SK-N-SH treated with all-trans-retinoic acid at 6 μM for 48 hours (cell line): ENCODE measurements at regions not wholly inside any gene's neighbourhood (a gene's known extent, or its start where the extent isn't known, plus 50 kb on each side); places are given as distances from the start of the nearest gene placed in this dataset.

Experiments
- ATAC-seq: fragments of 200-7000 bp; cut with Tn5 transposase; 3 replicates; pipeline ENCODE4 v1.9.1; 2020; ENCODE audit warnings: mild to moderate bottlenecking, moderate library complexity
- ARNTL ChIP-seq: fragments of 450-650 bp; formaldehyde crosslinking; IDR thresholded peaks from 2 replicates; pipeline ENCODE4 v1.5.0; 2020; ENCODE audit warnings: low read depth, mild to moderate bottlenecking, moderate library complexity, borderline replicate concordance
- CSDC2 ChIP-seq: fragments of 250-450 bp; sonication (Bioruptor Pico); IDR thresholded peaks from 2 replicates; pipeline ENCODE4 v1.5.0; 2020; ENCODE audit warnings: mild to moderate bottlenecking, moderate library complexity
- ESRRG ChIP-seq: fragments of 250-450 bp; sonication (Bioruptor Pico); IDR thresholded peaks from 2 replicates; pipeline ENCODE4 v1.6.1; 2021; ENCODE audit warnings: mild to moderate bottlenecking
- GLIS3 ChIP-seq: fragments of 250-450 bp; sonication (Bioruptor Pico); IDR thresholded peaks from 2 replicates; pipeline ENCODE4 v1.5.0; 2020; ENCODE audit warnings: mild to moderate bottlenecking, moderate library complexity
- ISL1 ChIP-seq: fragments of 250-450 bp; sonication (Bioruptor Pico); IDR thresholded peaks from 2 replicates; pipeline ENCODE4 v2.1.2; 2022; ENCODE audit warnings: mild to moderate bottlenecking, moderate library complexity
- OSR1 ChIP-seq: fragments of 250-450 bp; sonication (Bioruptor Pico); IDR thresholded peaks from 2 replicates; pipeline ENCODE4 v1.8.0; 2022; ENCODE audit warnings: moderate library complexity, mild to moderate bottlenecking, inconsistent platforms
- PPARA ChIP-seq: fragments of 250-450 bp; sonication (Bioruptor Pico); IDR thresholded peaks from 2 replicates; pipeline ENCODE4 v1.5.0; 2020; ENCODE audit warnings: mild to moderate bottlenecking, borderline replicate concordance
- RARB ChIP-seq: fragments of 250-450 bp; sonication (Bioruptor Pico); IDR thresholded peaks from 2 replicates; pipeline ENCODE4 v1.8.0; 2021; ENCODE audit warnings: mild to moderate bottlenecking, moderate library complexity
- SNAI2 ChIP-seq: fragments of 250-450 bp; sonication (Bioruptor Pico); IDR thresholded peaks from 2 replicates; pipeline ENCODE4 v1.5.0; 2020; ENCODE audit warnings: mild to moderate bottlenecking, moderate library complexity
- TCF4 ChIP-seq: fragments of 250-450 bp; sonication (Bioruptor Pico); IDR thresholded peaks from 2 replicates; pipeline ENCODE4 v1.8.0; 2021; ENCODE audit warnings: mild to moderate bottlenecking, moderate library complexity, borderline replicate concordance
- TOX ChIP-seq: fragments of 250-450 bp; sonication (Bioruptor Pico); IDR thresholded peaks from 2 replicates; pipeline ENCODE4 v1.8.0; 2021; ENCODE audit warnings: mild to moderate bottlenecking, moderate library complexity, borderline replicate concordance
- ZC3H10 ChIP-seq: fragments of 250-450 bp; sonication (Bioruptor Pico); IDR thresholded peaks from 2 replicates; pipeline ENCODE4 v1.5.1; 2021; ENCODE audit warnings: mild to moderate bottlenecking, moderate library complexity
- ZFP3 ChIP-seq: fragments of 250-450 bp; sonication (Bioruptor Pico); IDR thresholded peaks from 2 replicates; pipeline ENCODE4 v1.5.0; 2020; ENCODE audit warnings: mild to moderate bottlenecking, moderate library complexity
- ZFP30 ChIP-seq: fragments of 450-650 bp; formaldehyde crosslinking; IDR thresholded peaks from 2 replicates; pipeline ENCODE4 v1.5.0; 2022; ENCODE audit warnings: mild to moderate bottlenecking, moderate library complexity
- ZNF565 ChIP-seq: fragments of 450-650 bp; formaldehyde crosslinking; conservative IDR thresholded peaks from 2 replicates; pipeline ENCODE4 v1.5.0; 2020; ENCODE audit warnings: low read depth, mild to moderate bottlenecking, moderate library complexity
- ZNF70 ChIP-seq: fragments of 450-650 bp; formaldehyde crosslinking; IDR thresholded peaks from 2 replicates; pipeline ENCODE4 v1.5.0; 2020; ENCODE audit warnings: mild to moderate bottlenecking, moderate library complexity
- ZNF8 ChIP-seq: fragments of 450-650 bp; formaldehyde crosslinking; IDR thresholded peaks from 2 replicates; pipeline ENCODE4 v1.5.0; 2020; ENCODE audit warnings: mild to moderate bottlenecking, moderate library complexity
- TF ChIP-seq, protein P1 (sequence below): fragments of 250-450 bp; sonication (Bioruptor Pico); IDR thresholded peaks from 2 replicates; pipeline ENCODE4 v1.5.0; 2020; ENCODE audit warnings: mild to moderate bottlenecking, moderate library complexity
- TF ChIP-seq, protein P2 (sequence below): fragments of 250-450 bp; sonication (Bioruptor Pico); IDR thresholded peaks from 2 replicates; pipeline ENCODE4 v1.8.0; 2020; ENCODE audit warnings: mild to moderate bottlenecking, moderate library complexity, borderline replicate concordance
- TF ChIP-seq, protein P3 (sequence below): fragments of 250-450 bp; sonication (Bioruptor Pico); IDR thresholded peaks from 2 replicates; pipeline ENCODE4 v1.5.1; 2020; ENCODE audit warnings: low read depth, mild to moderate bottlenecking, moderate library complexity
- TF ChIP-seq, protein P4 (sequence below): fragments of 250-450 bp; sonication (Bioruptor Pico); IDR thresholded peaks from 2 replicates; pipeline ENCODE4 v1.5.1; 2021; ENCODE audit warnings: mild to moderate bottlenecking, moderate library complexity
- TF ChIP-seq, protein P5 (sequence below): fragments of 250-450 bp; sonication (Bioruptor Pico); IDR thresholded peaks from 2 replicates; pipeline ENCODE4 v1.8.0; 2021; ENCODE audit warnings: low read depth, mild to moderate bottlenecking, moderate library complexity, borderline replicate concordance

DNA sequence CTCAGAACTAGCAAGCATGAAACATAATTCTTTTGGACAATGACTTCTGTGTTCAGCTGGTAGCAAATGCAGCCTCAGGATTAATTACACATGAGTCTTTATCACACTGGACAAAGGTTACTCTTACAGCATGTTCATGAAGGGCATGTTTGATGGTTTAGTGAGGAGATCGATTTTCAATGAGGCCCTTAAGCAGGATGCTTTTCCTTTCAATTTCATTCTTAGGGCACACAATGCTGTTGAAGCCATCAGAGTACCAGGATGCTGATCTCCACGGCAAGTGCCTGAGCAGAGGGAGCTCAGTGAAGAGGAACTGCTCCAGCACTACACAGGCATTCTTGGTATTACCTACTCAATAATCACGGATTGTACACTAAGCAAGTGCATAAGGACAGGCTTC lies 542.0 kb downstream of the SNAPC1 start:
- no peak for TF ChIP-seq ZC3H10 (CRISPR knock-in tag)
- ATAC-seq = no peak

DNA sequence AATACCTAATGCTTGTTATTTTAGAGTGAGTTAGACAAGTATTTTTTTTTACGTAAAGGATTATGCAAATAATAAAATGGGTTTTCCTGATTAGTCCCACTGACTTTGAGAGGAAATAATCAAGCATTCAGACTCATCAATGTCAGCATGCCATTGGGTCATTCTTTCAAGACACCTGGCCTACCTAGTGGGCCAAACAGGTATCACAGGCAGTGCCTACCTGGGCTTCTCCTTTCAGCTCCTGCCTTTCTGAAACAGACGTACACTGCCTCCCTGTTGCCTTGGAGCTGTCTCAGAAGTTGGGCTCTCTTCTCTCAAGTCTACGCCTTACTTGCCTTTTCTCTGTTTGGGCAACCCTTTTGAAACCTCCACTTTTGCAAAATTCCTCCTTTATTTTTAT lies 545.6 kb downstream of the SNAPC1 start:
- ATAC-seq = no peak
- TF ChIP-seq, protein P1, sequence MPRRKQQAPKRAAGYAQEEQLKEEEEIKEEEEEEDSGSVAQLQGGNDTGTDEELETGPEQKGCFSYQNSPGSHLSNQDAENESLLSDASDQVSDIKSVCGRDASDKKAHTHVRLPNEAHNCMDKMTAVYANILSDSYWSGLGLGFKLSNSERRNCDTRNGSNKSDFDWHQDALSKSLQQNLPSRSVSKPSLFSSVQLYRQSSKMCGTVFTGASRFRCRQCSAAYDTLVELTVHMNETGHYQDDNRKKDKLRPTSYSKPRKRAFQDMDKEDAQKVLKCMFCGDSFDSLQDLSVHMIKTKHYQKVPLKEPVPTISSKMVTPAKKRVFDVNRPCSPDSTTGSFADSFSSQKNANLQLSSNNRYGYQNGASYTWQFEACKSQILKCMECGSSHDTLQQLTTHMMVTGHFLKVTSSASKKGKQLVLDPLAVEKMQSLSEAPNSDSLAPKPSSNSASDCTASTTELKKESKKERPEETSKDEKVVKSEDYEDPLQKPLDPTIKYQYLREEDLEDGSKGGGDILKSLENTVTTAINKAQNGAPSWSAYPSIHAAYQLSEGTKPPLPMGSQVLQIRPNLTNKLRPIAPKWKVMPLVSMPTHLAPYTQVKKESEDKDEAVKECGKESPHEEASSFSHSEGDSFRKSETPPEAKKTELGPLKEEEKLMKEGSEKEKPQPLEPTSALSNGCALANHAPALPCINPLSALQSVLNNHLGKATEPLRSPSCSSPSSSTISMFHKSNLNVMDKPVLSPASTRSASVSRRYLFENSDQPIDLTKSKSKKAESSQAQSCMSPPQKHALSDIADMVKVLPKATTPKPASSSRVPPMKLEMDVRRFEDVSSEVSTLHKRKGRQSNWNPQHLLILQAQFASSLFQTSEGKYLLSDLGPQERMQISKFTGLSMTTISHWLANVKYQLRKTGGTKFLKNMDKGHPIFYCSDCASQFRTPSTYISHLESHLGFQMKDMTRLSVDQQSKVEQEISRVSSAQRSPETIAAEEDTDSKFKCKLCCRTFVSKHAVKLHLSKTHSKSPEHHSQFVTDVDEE (CRISPR knock-in tag) = no peak
- TF ChIP-seq ARNTL (CRISPR knock-in tag) = no peak
- TF ChIP-seq ESRRG (CRISPR knock-in tag) = no peak
- no peak for TF ChIP-seq ZNF8 (CRISPR knock-in tag)
- TF ChIP-seq ZFP30 (CRISPR knock-in tag) = no peak
- TF ChIP-seq RARB (CRISPR knock-in tag) = no peak
- no peak for TF ChIP-seq ISL1 (CRISPR knock-in tag)
- TF ChIP-seq, protein P2, sequence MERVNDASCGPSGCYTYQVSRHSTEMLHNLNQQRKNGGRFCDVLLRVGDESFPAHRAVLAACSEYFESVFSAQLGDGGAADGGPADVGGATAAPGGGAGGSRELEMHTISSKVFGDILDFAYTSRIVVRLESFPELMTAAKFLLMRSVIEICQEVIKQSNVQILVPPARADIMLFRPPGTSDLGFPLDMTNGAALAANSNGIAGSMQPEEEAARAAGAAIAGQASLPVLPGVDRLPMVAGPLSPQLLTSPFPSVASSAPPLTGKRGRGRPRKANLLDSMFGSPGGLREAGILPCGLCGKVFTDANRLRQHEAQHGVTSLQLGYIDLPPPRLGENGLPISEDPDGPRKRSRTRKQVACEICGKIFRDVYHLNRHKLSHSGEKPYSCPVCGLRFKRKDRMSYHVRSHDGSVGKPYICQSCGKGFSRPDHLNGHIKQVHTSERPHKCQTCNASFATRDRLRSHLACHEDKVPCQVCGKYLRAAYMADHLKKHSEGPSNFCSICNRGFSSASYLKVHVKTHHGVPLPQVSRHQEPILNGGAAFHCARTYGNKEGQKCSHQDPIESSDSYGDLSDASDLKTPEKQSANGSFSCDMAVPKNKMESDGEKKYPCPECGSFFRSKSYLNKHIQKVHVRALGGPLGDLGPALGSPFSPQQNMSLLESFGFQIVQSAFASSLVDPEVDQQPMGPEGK (CRISPR knock-in tag) = no peak
- TF ChIP-seq CSDC2 (CRISPR knock-in tag) = no peak
- TF ChIP-seq, protein P3, sequence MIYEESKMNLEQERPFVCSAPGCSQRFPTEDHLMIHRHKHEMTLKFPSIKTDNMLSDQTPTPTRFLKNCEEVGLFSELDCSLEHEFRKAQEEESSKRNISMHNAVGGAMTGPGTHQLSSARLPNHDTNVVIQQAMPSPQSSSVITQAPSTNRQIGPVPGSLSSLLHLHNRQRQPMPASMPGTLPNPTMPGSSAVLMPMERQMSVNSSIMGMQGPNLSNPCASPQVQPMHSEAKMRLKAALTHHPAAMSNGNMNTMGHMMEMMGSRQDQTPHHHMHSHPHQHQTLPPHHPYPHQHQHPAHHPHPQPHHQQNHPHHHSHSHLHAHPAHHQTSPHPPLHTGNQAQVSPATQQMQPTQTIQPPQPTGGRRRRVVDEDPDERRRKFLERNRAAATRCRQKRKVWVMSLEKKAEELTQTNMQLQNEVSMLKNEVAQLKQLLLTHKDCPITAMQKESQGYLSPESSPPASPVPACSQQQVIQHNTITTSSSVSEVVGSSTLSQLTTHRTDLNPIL (CRISPR knock-in tag) = no peak
- TF ChIP-seq ZNF70 (CRISPR knock-in tag) = no peak
- TF ChIP-seq OSR1 = no peak
- TF ChIP-seq GLIS3 (CRISPR knock-in tag) = no peak
- TF ChIP-seq ZFP3 (CRISPR knock-in tag) = no peak
- no peak for TF ChIP-seq ZNF565 (CRISPR knock-in tag)
- no peak for TF ChIP-seq PPARA (CRISPR knock-in tag)
- no peak for TF ChIP-seq TOX (CRISPR knock-in tag)
- TF ChIP-seq, protein P4, sequence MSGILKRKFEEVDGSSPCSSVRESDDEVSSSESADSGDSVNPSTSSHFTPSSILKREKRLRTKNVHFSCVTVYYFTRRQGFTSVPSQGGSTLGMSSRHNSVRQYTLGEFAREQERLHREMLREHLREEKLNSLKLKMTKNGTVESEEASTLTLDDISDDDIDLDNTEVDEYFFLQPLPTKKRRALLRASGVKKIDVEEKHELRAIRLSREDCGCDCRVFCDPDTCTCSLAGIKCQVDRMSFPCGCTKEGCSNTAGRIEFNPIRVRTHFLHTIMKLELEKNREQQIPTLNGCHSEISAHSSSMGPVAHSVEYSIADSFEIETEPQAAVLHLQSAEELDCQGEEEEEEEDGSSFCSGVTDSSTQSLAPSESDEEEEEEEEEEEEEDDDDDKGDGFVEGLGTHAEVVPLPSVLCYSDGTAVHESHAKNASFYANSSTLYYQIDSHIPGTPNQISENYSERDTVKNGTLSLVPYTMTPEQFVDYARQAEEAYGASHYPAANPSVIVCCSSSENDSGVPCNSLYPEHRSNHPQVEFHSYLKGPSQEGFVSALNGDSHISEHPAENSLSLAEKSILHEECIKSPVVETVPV = no peak
- TF ChIP-seq, protein P5, sequence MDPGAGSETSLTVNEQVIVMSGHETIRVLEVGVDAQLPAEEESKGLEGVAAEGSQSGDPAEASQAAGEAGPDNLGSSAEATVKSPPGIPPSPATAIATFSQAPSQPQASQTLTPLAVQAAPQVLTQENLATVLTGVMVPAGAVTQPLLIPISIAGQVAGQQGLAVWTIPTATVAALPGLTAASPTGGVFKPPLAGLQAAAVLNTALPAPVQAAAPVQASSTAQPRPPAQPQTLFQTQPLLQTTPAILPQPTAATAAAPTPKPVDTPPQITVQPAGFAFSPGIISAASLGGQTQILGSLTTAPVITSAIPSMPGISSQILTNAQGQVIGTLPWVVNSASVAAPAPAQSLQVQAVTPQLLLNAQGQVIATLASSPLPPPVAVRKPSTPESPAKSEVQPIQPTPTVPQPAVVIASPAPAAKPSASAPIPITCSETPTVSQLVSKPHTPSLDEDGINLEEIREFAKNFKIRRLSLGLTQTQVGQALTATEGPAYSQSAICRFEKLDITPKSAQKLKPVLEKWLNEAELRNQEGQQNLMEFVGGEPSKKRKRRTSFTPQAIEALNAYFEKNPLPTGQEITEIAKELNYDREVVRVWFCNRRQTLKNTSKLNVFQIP = no peak
- TF ChIP-seq, all 23 proteins: peak for 0

DNA sequence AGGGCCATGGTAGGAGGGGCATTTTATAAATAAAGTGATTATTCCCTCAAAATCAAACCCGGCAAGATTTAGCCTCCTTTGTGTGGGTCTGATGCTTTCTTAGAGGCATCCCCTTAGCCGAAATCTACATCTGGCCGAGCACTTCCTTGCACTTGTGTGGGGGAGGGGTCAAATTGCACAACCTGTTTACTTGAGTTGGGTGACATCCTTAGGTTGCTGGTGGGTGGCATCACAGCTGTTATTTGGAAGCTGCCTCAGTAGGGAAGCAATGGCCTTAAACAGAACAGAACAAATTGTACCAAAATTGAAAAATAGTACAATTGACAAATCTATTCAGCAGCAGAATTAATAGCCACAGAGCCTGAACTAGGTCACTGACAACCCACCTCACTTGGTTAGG lies 546.1 kb downstream of the SNAPC1 start:
- no peak for ATAC-seq
- TF ChIP-seq OSR1 (no peak), CSDC2 (CRISPR knock-in tag) (no peak), ISL1 (CRISPR knock-in tag) (no peak), ZFP30 (CRISPR knock-in tag) (no peak), ARNTL (CRISPR knock-in tag) (no peak), GLIS3 (CRISPR knock-in tag) (no peak), SNAI2 (CRISPR knock-in tag) (no peak), TCF4 (CRISPR knock-in tag) (no peak), ZC3H10 (CRISPR knock-in tag) (no peak), RARB (CRISPR knock-in tag) (no peak)
- TF ChIP-seq, protein P5 = no peak
- TF ChIP-seq, protein P4 = no peak
- TF ChIP-seq, protein P1 (CRISPR knock-in tag) = no peak
